Esophagus squamous epithelium (tissue), 4 donors: ENCODE measurements at regions not wholly inside any gene's neighbourhood (a gene's known extent, or its start where the extent isn't known, plus 50 kb on each side); places are given as distances from the start of the nearest gene placed in this dataset.

Experiments
- CTCF ChIP-seq, 6 experiments: fragments of 450-650 bp in 4 of 6; fragments of 200-600 bp in 2 of 6; sonication (generic) in 2 of 6; IDR thresholded peaks; one replicate each; pipeline ENCODE4 v1.5.1; 2016 to 2019; ENCODE audit warnings: antibody characterized with exemption in 6 of 6, mild to moderate bottlenecking in 4 of 6, moderate library complexity in 4 of 6
- POLR2A ChIP-seq, 4 donors: fragments of 450-650 bp; IDR thresholded peaks; one replicate each; pipeline ENCODE4 v1.6.1; 2017; ENCODE audit warnings: antibody characterized with exemption in 4 of 4, mild to moderate bottlenecking in 4 of 4, moderate library complexity in 3 of 4

GRCh38 chr2:109718139-109718538 is 76.0 kb upstream of the RGPD5 start:
- TF ChIP-seq POLR2A (IDR thresholded peaks at IDR 0.05) (no peak), CTCF (IDR thresholded peaks at IDR 0.05) (no peak)
